Panc1 (cell line): ENCODE measurements at regions not wholly inside any gene's neighbourhood (a gene's known extent, or its start where the extent isn't known, plus 50 kb on each side); places are given as distances from the start of the nearest gene placed in this dataset.

Source experiments
- ATAC-seq: fragments of 200-7000 bp; cut with Tn5 transposase; 2 replicates; pipeline ENCODE4 v1.9.1; 2020; ENCODE audit warnings: mild to moderate bottlenecking, moderate library complexity
- BruUV-seq: library from RNA; stranded (reverse); fragments of 400-500 nt; replicated peaks from 2 replicates; lab custom pipeline; 2021; lab: Mats Ljungman, UMichigan
- CTCF ChIA-PET: fragments of 300-600 bp; sonication (Branson Sonifier 250); formaldehyde crosslinking; loops from one replicate; lab custom pipeline; 2022; ENCODE audit warnings: antibody characterized with exemption; lab: Charles Lee
- POLR2A ChIA-PET: fragments of 300-600 bp; sonication (Branson Sonifier 250); formaldehyde crosslinking; loops from one replicate; lab custom pipeline; 2022; ENCODE audit warnings: antibody characterized with exemption; lab: Charles Lee
- DNase-seq: peaks from one replicate; pipeline ENCODE4 v3.0.0-alpha.2; 2010; ENCODE audit warnings: low read depth, low spot score
- H3K27ac ChIP-seq: 2 replicates; pipeline ENCODE4 v1.5.1; 2011; ENCODE audit warnings: mild to moderate bottlenecking, low read length, inconsistent platforms
- H3K27me3 ChIP-seq: fragments of 200-500 bp; sonication (Bioruptor generic); 2 replicates; pipeline ENCODE4 v1.6.0; 2014; ENCODE audit warnings: low read length, inconsistent platforms; ENCODE audit not compliant: control insufficient read depth, insufficient read depth
- H3K36me3 ChIP-seq: fragments of 200-500 bp; sonication (Bioruptor generic); 2 replicates; pipeline ENCODE4 v1.5.1; 2014; ENCODE audit warnings: inconsistent platforms, mild to moderate bottlenecking, low read length, moderate library complexity; ENCODE audit not compliant: control insufficient read depth, insufficient read depth
- H3K4me1 ChIP-seq: 2 replicates; pipeline ENCODE4 v1.5.1; 2011; ENCODE audit warnings: inconsistent platforms, mild to moderate bottlenecking, low read length, moderate library complexity; ENCODE audit not compliant: control insufficient read depth, insufficient read depth
- H3K4me3 ChIP-seq, 2 experiments: 2 replicates each; pipeline ENCODE4 v1.5.1; 2011 to 2012; ENCODE audit warnings: low read depth in 2 of 2, low read length in 2 of 2, mild to moderate bottlenecking in 2 of 2, inconsistent platforms in 1 of 2, moderate library complexity in 1 of 2
- H3K9me3 ChIP-seq: fragments of 200-500 bp; sonication (Bioruptor generic); 2 replicates; pipeline ENCODE4 v1.5.1; 2014; ENCODE audit warnings: low read depth, mild to moderate bottlenecking, inconsistent platforms, low read length, moderate library complexity; ENCODE audit not compliant: control insufficient read depth, insufficient read depth
- CTCF ChIP-seq: fragments of 450-650 bp; IDR thresholded peaks from 2 replicates; pipeline ENCODE4 v1.5.1; 2017; ENCODE audit warnings: mild to moderate bottlenecking
- POLR2AphosphoS5 ChIP-seq: IDR thresholded peaks from 2 replicates; pipeline ENCODE4 v1.6.1; 2012; ENCODE audit warnings: mild to moderate bottlenecking, low read depth, low read length, moderate library complexity
- REST ChIP-seq, 2 experiments: IDR thresholded peaks; 2 replicates each; pipeline ENCODE4 v1.6.1; 2011 to 2012; ENCODE audit warnings: low read depth in 2 of 2, control low read depth in 1 of 2, low read length in 1 of 2, mild to moderate bottlenecking in 1 of 2, moderate library complexity in 1 of 2; ENCODE audit not compliant: insufficient read depth in 1 of 2
- SIN3A ChIP-seq: IDR thresholded peaks from 2 replicates; pipeline ENCODE4 v1.6.1; 2012; ENCODE audit warnings: low read depth, mild to moderate bottlenecking, low read length, moderate library complexity, borderline replicate concordance; ENCODE audit not compliant: insufficient read depth
- TCF7L2 ChIP-seq: IDR thresholded peaks from 2 replicates; pipeline ENCODE4 v1.6.1; 2011; ENCODE audit warnings: mild to moderate bottlenecking, low read depth, low read length, inconsistent platforms
- in situ Hi-C: cut with HindIII; loops from 2 replicates; pipeline ENCODE4 v1.10.0; 2016; ENCODE audit warnings: low sequenced_read_pairs, low pct_unique_long_range_greater_than_20kb
- intact Hi-C: fragments of 100-400 bp; cut with micrococcal nuclease; formaldehyde crosslinking; loops from one replicate; pipeline ENCODE4 v1.10.0; 2022; ENCODE audit not compliant: unreplicated experiment

GRCh38 chr3:6362406-6362805, 498.5 kb upstream of the GRM7 start:
- no TSS peak for BruUV-seq
- DNase-seq (no peak), ATAC-seq (no peak)
- no peak for TF ChIP-seq REST (IDR thresholded peaks at IDR 0.05; ENCODE audit: insufficient read depth in 1 of 2, low read depth in 2 of 2, low read length in 1 of 2)
- TF ChIP-seq SIN3A = no peak
- TF ChIP-seq POLR2AphosphoS5 = no peak
- no peak for TF ChIP-seq TCF7L2
- no peak for TF ChIP-seq CTCF
- Histone ChIP-seq H3K9me3 (no peaks in the 10 kb centered on the region), H3K4me3 (no peak overlapping the region), H3K36me3 (no peaks in the 10 kb centered on the region), H3K4me1 (no peaks in the 10 kb centered on the region), H3K27me3 (no peaks in the 10 kb centered on the region), H3K27ac (no peak overlapping the region)
- in situ Hi-C loops (no loop called here), intact Hi-C loops (no loop called here)
- ChIA-PET POLR2A (no interaction called here), CTCF (no interaction called here)

GRCh38 chr3:6367171-6367570, 493.7 kb upstream of the GRM7 start:
- TF ChIP-seq REST (IDR thresholded peaks at IDR 0.05; ENCODE audit: insufficient read depth in 1 of 2, low read depth in 2 of 2, low read length in 1 of 2) = no peak
- no peak for TF ChIP-seq TCF7L2
- TF ChIP-seq SIN3A = no peak
- no peak for TF ChIP-seq CTCF
- TF ChIP-seq POLR2AphosphoS5 = no peak
- Histone ChIP-seq H3K4me1 (no peaks in the 10 kb centered on the region), H3K27ac (no peak overlapping the region), H3K9me3 (no peaks in the 10 kb centered on the region), H3K36me3 (no peaks in the 10 kb centered on the region), H3K27me3 (no peaks in the 10 kb centered on the region), H3K4me3 (no peak overlapping the region)
- ATAC-seq (no peak), DNase-seq (no peak)
- intact Hi-C loops (no loop called here), in situ Hi-C loops (no loop called here)
- ChIA-PET POLR2A (no interaction called here), CTCF (no interaction called here)
- BruUV-seq = no TSS peak
